Neural cell (in vitro differentiated cells): ENCODE measurements at regions not wholly inside any gene's neighbourhood (a gene's known extent, or its start where the extent isn't known, plus 50 kb on each side); places are given as distances from the start of the nearest gene placed in this dataset.

Experiments used
- H2AFZ ChIP-seq: fragments of 200-600, 300-800 bp; sonication (generic), shearing (Covaris generic); 2 replicates; pipeline ENCODE4 v1.6.0; 2014; ENCODE audit warnings: low read depth, mild to moderate bottlenecking, antibody characterized with exemption, low read length, moderate library complexity
- H3F3A ChIP-seq: fragments of 200-600 bp; shearing (Covaris generic); 2 replicates; pipeline ENCODE4 v1.6.1; 2016; ENCODE audit warnings: mild to moderate bottlenecking, moderate library complexity, mixed read lengths, antibody characterized with exemption, low read length; ENCODE audit not compliant: insufficient read depth, poor library complexity, severe bottlenecking
- H3K27ac ChIP-seq: fragments of 200-600, 300-800 bp; sonication (generic), shearing (Covaris generic); 2 replicates; pipeline ENCODE4 v1.5.1; 2014; ENCODE audit warnings: mild to moderate bottlenecking, low read length, moderate library complexity
- H3K27me3 ChIP-seq: fragments of 300-800, 200-600 bp; sonication (generic), shearing (Covaris generic); 2 replicates; pipeline ENCODE4 v1.6.0; 2014; ENCODE audit warnings: mild to moderate bottlenecking, low read depth, low read length, moderate library complexity; ENCODE audit not compliant: insufficient read depth
- H3K36me3 ChIP-seq: fragments of 300-800, 200-600 bp; sonication (generic), shearing (Covaris generic); 2 replicates; pipeline ENCODE4 v1.5.1; 2014; ENCODE audit warnings: mild to moderate bottlenecking, antibody characterized with exemption, low read length, moderate library complexity; ENCODE audit not compliant: insufficient read depth
- H3K4me2 ChIP-seq: fragments of 300-800, 200-600 bp; sonication (generic), shearing (Covaris generic); 2 replicates; pipeline ENCODE4 v1.6.0; 2014; ENCODE audit warnings: mild to moderate bottlenecking, low read length
- H3K4me3 ChIP-seq: fragments of 300-800, 200-600 bp; sonication (generic), shearing (Covaris generic); 2 replicates; pipeline ENCODE4 v1.5.1; 2014; ENCODE audit warnings: mild to moderate bottlenecking, low read length, moderate library complexity
- H3K79me2 ChIP-seq: fragments of 200-600 bp; shearing (Covaris generic); replicated peaks from 2 replicates; pipeline ENCODE4 v1.6.0; 2014; ENCODE audit warnings: mild to moderate bottlenecking, low read length, moderate library complexity; ENCODE audit not compliant: insufficient read depth
- H3K9ac ChIP-seq: fragments of 300-800, 200-600 bp; sonication (generic), shearing (Covaris generic); 2 replicates; pipeline ENCODE4 v1.6.1; 2016; ENCODE audit warnings: mild to moderate bottlenecking, low read length, mixed read lengths
- H3K9me2 ChIP-seq: fragments of 200-600 bp; shearing (Covaris generic); 2 replicates; pipeline ENCODE4 v1.6.1; 2016; ENCODE audit warnings: mild to moderate bottlenecking, low read length, mixed read lengths; ENCODE audit not compliant: insufficient read depth
- H3K9me3 ChIP-seq: fragments of 200-600, 300-800 bp; sonication (generic), shearing (Covaris generic); 2 replicates; pipeline ENCODE4 v1.6.1; 2016; ENCODE audit warnings: mild to moderate bottlenecking, mixed run types, low read length, moderate library complexity, mixed read lengths
- H4K20me1 ChIP-seq: fragments of 200-600 bp; shearing (Covaris generic); 2 replicates; pipeline ENCODE4 v1.6.1; 2016; ENCODE audit warnings: mild to moderate bottlenecking, mixed run types; ENCODE audit not compliant: insufficient read depth
- CTCF ChIP-seq: fragments of 450-650 bp; IDR thresholded peaks from 2 replicates; pipeline ENCODE4 v1.5.1; 2014; ENCODE audit warnings: antibody characterized with exemption, mild to moderate bottlenecking, moderate library complexity; ENCODE audit not compliant: poor library complexity, severe bottlenecking
- EP300 ChIP-seq: fragments of 450-650 bp; conservative IDR thresholded peaks from 2 replicates; pipeline ENCODE4 v1.6.1; 2014; ENCODE audit warnings: antibody characterized with exemption, mild to moderate bottlenecking, moderate library complexity; ENCODE audit not compliant: poor library complexity, severe bottlenecking
- EZH2 ChIP-seq: fragments of 200-600, 300-800 bp; shearing (Covaris generic), sonication (generic); IDR thresholded peaks from 2 replicates; pipeline ENCODE4 v1.6.1; 2014; ENCODE audit warnings: antibody characterized with exemption, low read length, borderline replicate concordance, mild to moderate bottlenecking; ENCODE audit not compliant: insufficient read depth, poor library complexity, severe bottlenecking
- MXI1 ChIP-seq: fragments of 450-650 bp; conservative IDR thresholded peaks from 2 replicates; pipeline ENCODE4 v1.6.1; 2014; ENCODE audit warnings: antibody characterized with exemption, mild to moderate bottlenecking; ENCODE audit not compliant: poor library complexity, severe bottlenecking
- POLR2AphosphoS5 ChIP-seq: IDR thresholded peaks from 2 replicates; pipeline ENCODE4 v1.6.1; 2012
- RAD21 ChIP-seq: fragments of 450-650 bp; conservative IDR thresholded peaks from 2 replicates; pipeline ENCODE4 v1.6.1; 2014; ENCODE audit warnings: antibody characterized with exemption, mild to moderate bottlenecking, moderate library complexity
- REST ChIP-seq: IDR thresholded peaks from 2 replicates; pipeline ENCODE4 v1.6.1; 2012; ENCODE audit warnings: borderline replicate concordance
- SMC3 ChIP-seq: fragments of 450-650 bp; conservative IDR thresholded peaks from 2 replicates; pipeline ENCODE4 v1.6.1; 2014; ENCODE audit warnings: antibody characterized with exemption, mild to moderate bottlenecking, moderate library complexity; ENCODE audit not compliant: poor library complexity
- TAF1 ChIP-seq: IDR thresholded peaks from 2 replicates; pipeline ENCODE4 v1.6.1; 2012; ENCODE audit warnings: low read depth

- no peaks in the 10 kb centered on the region for H3K79me2 ChIP-seq
- no peak overlapping the region for H3K4me3 ChIP-seq
- H3K27me3 ChIP-seq: no peaks in the 10 kb centered on the region
- no peaks in the 10 kb centered on the region for H3F3A ChIP-seq
- H3K36me3 ChIP-seq: no peaks in the 10 kb centered on the region
- H2AFZ ChIP-seq: no peak overlapping the region
- no peak overlapping the region for H3K9ac ChIP-seq
- H4K20me1 ChIP-seq: no peaks in the 10 kb centered on the region
- no peaks in the 10 kb centered on the region for H3K9me3 ChIP-seq
- TF ChIP-seq RAD21 (no peak), POLR2AphosphoS5 (no peak), MXI1 (no peak), TAF1 (no peak), CTCF (no peak), EP300 (no peak), SMC3 (no peak), EZH2 (no peak), REST (no peak)
- H3K9me2 ChIP-seq: no peaks in the 10 kb centered on the region
- H3K27ac ChIP-seq: no peak overlapping the region
- no peak overlapping the region for H3K4me2 ChIP-seq
Observed at GRCh38 chr17:71959154-71959553, 161.7 kb upstream of the SOX9 start.

DNA sequence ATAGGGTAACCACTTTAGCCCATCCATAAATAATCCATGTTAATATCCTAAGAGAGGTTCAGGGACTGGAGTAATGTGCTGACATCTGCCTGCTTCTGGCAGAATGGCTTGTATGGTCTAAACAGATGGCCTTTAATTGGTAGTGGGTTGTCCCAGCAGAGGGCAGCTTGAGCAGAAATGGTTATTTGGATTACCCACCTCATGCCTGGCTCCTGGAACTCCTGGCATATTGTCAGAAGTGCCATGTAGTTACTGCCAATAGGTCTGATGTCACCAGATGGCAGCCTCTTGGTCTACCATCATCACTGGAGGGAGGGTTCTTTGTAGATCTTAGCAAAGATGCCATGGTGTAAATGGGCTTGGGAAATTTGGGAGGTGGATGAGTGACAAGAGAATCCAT is 157.5 kb upstream of the SOX9 start:
- Histone ChIP-seq H3F3A (no peaks in the 10 kb centered on the region), H3K27ac (no peak overlapping the region), H3K27me3 (no peaks in the 10 kb centered on the region), H3K9ac (no peak overlapping the region), H2AFZ (no peak overlapping the region), H4K20me1 (no peaks in the 10 kb centered on the region), H3K79me2 (no peaks in the 10 kb centered on the region), H3K9me3 (no peaks in the 10 kb centered on the region), H3K4me2 (no peak overlapping the region), H3K9me2 (no peaks in the 10 kb centered on the region), H3K4me3 (no peak overlapping the region), H3K36me3 (no peaks in the 10 kb centered on the region)
- TF ChIP-seq RAD21: no peak
- TF ChIP-seq SMC3: no peak
- TF ChIP-seq EZH2: no peak
- no peak for TF ChIP-seq CTCF
- no peak for TF ChIP-seq REST
- no peak for TF ChIP-seq EP300
- no peak for TF ChIP-seq TAF1
- TF ChIP-seq MXI1: no peak
- TF ChIP-seq POLR2AphosphoS5: no peak
